Ishikawa (cell line): ENCODE measurements at regions not wholly inside any gene's neighbourhood (a gene's known extent, or its start where the extent isn't known, plus 50 kb on each side); places are given as distances from the start of the nearest gene placed in this dataset.

Experiments used
- REST ChIP-seq: IDR thresholded peaks from 2 replicates; pipeline ENCODE4 v1.6.1; 2012; ENCODE audit warnings: low read depth, mild to moderate bottlenecking
- TAF1 ChIP-seq: IDR thresholded peaks from 2 replicates; pipeline ENCODE4 v1.6.1; 2012; ENCODE audit warnings: low read depth, mild to moderate bottlenecking
- YY1 ChIP-seq: IDR thresholded peaks from 2 replicates; pipeline ENCODE4 v1.6.1; 2012; ENCODE audit warnings: low read depth

- TF ChIP-seq REST (no peak), TAF1 (no peak), YY1 (no peak)
Measured at GRCh38 chr19:30073152-30074000, 131.3 kb downstream of the URI1 start.
